CMK (cell line): ENCODE measurements at regions not wholly inside any gene's neighbourhood (a gene's known extent, or its start where the extent isn't known, plus 50 kb on each side); places are given as distances from the start of the nearest gene placed in this dataset.

Experiments
- DNase-seq: peaks from one replicate; pipeline ENCODE4 v3.0.0-alpha.2; 2010; ENCODE audit warnings: low read depth

DNA sequence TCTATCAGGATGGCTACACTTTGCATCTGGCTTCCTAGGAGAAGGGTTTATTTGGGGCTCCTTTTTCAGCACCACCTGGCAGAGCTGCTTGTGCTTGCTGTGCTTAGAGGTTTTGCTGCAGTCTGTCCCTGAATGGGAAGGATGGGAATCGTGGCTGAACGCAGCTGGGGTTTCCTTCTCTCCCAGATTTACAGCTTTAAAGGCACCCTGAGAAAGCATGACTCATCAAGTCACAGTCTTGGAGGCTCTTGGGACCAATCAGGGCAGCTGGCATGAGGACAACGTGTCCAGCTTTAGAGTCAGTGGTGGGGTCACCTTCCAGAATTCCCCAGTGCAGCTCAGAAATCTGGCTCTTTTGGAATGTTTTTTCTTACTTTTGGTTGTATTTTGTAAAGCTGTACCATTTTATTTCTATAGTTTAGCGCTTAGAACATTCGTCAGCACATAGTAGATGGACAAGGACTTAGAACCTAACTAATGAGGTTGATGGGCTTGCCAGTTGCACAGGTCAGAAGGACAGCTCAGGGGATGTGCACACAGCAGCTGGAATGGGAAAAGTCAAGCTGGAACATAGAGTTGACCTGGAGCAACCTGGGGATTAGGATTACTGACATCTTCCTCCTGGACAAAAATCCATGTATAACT, 222.6 kb downstream of the PRDM2 start:
- DNase-seq = no peak

DNA sequence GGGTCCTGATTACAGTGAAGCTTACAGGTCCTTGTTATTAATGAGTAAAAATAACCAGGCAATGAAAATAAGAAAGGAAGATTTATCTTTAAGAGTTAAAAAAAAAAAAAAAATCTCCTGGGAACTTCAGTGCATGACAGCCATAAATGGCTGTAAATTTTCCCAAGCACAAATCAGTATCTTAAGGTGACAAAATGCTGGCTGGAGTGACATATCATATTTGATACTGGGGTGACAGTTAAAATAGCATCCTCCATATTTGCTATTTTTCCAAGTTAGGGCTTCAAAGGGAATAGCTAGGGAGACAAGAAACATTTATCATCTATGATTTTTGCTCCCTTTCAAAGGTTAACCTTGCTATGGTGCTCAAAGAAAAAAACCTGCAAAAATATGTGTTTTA, 226.6 kb downstream of the PRDM2 start:
- no peak for DNase-seq

DNA sequence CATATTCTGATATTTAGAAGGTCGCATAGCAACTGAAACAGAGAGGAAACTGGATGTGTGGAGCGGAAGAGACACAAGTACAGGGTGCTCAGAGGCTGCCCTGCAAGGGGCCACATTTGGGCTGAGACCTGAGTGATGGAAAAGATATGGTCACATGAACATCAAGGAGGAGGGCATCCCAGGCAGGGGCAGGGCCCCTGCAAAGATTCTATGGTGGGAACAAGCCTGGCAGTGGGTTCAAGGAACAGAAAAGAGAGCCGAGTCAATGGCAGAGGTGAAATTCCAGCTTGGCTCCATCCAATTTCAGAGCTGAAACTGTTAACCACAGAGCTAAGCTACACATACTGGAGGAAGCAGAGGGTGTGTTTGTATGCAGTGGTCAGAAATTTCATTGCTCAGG, 227.7 kb downstream of the PRDM2 start:
- no peak for DNase-seq

GRCh38 chr1:13929313-13929712, 229.3 kb downstream of the PRDM2 start:
- DNase-seq = no peak

DNA sequence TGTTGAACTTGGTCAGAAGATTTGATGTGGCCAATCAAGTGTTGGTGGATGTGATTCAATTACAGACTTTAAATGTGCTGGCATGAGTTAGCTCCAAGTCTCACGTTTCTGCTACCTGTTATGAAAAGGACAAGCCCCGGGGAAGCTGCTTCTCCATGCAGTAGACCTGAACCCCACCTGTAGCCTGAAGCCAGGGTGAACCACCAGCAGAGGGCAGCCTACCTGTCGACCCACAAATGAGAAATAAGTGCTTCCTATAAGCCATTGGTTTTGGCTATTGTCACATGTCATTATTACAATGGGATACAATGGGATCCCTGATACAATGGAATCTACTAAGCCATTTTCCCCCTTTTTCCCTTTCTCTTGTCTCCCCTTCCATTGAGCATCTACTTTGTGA, 230.2 kb downstream of the PRDM2 start:
- DNase-seq = no peak

- DNase-seq = no peak
These were observed 231.2 kb downstream of the PRDM2 start for GRCh38 chr1:13931226-13931625.

GRCh38 chr1:13935336-13935735, 235.3 kb downstream of the PRDM2 start:
- no peak for DNase-seq

- no peak for DNase-seq
These were observed 241.3 kb downstream of the PRDM2 start for GRCh38 chr1:13941315-13941714.

DNA sequence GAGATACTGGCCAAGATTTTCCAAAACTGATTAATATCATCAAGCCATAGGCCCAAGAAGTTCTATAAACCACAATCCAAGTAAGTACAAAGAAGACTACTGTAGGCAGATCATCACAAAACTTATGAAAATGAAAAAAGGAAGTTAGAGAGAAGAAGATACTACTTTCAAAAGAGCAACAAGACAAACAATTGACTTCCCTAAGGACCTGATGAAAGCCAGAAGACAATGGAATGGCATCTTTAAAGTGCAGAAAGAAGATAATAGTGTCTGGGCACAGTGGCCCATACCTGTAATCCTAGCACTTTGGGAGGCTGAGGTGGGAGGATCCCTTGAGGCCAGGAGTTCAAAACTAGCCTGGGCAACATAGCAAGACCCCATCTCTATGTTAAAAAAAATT, 243.1 kb downstream of the PRDM2 start:
- DNase-seq = no peak

DNA sequence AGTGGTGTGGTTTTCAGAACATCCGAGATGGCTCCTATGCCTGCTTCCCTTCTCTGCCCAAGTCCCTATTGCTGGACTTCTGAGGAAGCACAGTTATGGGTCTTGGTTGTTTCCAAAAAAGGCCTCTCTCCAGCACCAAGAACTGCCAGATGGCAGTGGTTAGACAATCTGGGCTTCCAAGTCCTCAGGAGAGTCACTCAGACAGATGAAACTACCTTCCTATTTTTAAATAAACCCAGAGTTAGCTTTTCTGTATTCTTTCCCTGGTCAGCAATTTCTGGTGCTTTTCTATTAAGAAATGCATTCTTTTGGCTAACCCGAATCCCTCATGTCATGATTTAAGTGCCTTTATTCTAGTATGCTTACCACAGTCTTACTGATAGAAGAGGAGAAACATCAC, 245.9 kb downstream of the PRDM2 start:
- no peak for DNase-seq

GRCh38 chr1:13947658-13948057, 247.7 kb downstream of the PRDM2 start:
- DNase-seq = no peak

GRCh38 chr1:13948396-13948795, 248.4 kb downstream of the PRDM2 start:
- DNase-seq = no peak

DNA sequence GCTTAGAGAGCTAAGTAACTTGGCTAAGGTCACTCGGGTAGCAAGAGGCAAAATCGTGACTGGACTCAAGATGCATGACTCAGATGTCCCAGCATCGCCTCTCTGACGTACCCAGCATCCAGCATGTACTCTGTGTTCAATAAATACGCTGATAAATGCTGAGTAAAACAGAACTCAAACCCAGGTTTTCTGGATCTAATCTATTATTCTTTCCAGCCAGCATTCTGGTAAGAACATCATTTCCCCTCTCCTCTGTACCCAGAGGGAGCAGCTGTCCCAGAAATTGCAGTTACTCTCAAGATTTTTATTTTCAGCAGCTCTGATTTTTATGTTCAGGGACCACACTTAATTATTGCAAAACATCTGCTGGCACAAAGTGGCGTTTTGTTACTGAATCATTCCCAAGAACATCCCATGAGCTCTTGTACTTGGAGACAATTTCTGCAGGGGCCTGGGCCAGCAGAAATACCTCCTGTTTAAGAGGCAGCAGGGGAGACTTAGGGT, 249.0 kb downstream of the PRDM2 start:
- no peak for DNase-seq

DNA sequence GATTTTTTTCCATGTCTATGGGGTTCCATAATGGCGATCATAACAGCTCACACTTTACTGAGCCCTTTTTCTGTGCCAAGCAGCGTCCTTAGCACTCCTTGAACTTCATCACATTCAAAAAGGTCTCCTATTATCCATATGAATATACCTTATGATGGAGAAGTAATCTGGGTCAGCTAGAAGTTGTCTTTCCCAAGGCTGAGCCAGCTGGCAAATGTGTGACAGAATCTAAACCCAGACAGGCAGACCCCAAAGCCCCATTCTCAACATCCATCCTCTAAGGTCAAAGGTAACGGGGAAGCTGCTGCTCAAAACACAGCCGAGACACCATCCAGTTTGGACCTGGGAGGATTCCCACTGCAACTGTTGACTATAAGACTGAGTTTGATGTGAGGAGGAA, 249.6 kb downstream of the PRDM2 start:
- no peak for DNase-seq

DNA sequence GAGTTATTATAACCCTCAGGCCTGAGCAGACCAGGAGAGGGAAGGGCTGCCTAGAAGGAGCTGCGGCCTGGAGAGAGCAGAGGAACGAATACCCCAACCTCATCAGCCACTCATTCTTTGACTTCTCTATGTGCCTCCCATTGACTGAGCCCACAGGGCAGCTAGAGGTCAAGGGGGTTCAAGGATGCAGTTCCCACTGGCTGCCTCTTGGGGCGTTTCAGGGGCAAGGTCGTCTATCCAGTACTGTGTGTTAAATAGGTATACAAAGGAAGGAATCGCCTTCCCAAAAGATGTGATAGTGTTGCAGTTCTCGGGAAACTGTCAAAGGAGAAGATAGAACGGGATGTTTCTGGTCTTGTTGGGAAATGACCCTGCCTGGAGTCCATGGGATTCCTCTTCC, 250.6 kb downstream of the PRDM2 start:
- no peak for DNase-seq

DNA sequence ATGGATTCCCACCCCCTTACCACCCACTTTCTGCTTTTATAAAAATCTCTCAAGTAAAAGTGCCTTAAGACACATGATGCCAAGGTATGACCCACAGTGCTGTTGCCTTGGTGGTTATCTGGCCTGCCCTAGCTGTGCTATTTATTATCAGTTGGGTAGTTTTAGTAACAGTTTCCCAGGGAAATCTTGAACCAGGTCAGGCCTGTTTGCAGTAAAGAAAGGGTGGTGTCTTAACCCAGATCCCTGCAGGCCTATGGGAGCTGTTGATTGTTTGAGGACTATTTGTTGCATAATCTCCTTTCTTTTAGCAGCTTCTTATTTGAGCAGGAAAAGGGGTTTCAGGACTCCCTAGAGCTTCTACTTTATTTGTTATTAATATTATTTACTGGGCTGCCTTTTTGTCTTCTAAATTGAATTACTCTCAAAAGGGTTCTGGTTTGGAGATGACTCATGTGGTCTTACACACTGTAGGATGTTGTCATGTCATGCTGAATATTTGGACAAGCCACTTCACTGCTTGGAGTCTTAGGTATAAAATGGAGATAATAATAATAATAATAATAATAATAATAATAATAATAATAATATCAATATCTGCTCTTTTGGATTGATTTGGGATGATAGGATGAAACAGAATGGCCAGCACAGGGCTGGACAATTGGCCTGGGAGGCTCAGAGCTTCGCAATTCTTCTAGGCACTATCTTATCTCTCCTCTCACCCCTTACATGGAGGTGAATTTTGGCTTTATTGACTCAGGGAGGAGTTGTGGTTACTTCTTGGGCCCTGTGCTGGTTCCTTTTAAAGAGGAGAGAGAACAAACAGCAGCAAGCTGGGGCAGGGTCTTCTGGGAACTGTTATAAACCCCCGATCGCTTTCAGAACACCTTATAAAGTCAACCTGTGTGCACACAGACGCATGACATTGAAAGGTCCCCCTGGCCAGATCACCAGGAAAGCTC, 252.1 kb downstream of the PRDM2 start:
- DNase-seq = no peak

GRCh38 chr1:13952985-13953384, 253.0 kb downstream of the PRDM2 start:
- no peak for DNase-seq

GRCh38 chr1:13956393-13956792, 256.4 kb downstream of the PRDM2 start:
- DNase-seq = no peak

DNA sequence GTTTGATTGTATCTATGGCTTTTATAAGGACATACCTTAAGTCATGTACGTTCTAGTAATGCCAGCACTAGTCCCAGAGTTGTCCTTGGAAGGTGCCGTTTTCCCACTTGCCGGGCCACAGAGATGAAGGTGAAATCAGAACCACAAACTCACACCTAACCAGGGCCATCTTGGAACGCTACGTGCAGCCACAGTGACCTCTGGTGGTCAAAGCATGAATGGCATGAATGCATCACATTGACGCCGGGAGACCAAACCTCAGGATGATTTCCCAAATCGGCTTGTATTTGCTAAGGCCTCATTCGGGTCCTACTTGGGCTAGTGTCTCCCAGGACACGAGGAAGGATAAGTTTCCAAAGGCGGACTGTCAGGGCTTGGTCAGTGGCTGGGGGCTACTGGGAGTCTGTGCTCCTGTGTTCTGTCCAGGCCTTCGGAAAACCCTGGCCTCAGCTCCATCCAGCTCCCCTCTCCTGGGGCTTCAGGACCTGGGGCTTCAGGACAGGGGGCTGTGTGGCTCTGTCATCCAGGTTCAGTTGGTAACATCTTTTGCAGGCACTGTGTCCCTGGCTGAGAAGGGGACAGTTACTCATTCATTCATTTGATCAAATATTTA, 260.5 kb downstream of the PRDM2 start:
- DNase-seq = peak; percentile 48

DNA sequence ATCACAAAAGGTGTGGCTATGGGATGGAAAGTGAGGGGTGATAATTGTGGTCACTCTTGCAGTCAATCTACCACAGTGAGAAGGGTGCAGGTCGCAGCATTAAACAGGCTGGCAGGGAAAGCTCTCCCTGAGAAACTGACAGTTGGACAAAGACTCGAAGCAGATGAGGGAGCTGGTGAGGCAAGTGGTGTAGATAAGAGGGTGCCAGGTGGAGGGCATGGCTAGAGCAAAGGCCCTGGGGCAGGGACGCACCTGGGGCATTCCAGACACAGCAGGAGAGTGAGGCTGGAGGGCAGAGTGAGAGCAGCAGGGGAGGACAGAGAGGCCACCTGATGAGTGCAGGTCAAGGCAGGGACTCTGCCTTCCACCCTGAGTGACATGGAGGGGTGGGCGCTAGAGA, 264.8 kb downstream of the PRDM2 start:
- DNase-seq = no peak

GRCh38 chr1:13965770-13966398, 265.9 kb downstream of the PRDM2 start:
- peak; percentile 9 for DNase-seq

GRCh38 chr1:13967707-13968106, 267.7 kb downstream of the PRDM2 start:
- DNase-seq = no peak
